ENCODE measurements at regions not wholly inside any gene's neighbourhood (a gene's known extent, or its start where the extent isn't known, plus 50 kb on each side); places are given as distances from the start of the nearest gene placed in this dataset.

DNA sequence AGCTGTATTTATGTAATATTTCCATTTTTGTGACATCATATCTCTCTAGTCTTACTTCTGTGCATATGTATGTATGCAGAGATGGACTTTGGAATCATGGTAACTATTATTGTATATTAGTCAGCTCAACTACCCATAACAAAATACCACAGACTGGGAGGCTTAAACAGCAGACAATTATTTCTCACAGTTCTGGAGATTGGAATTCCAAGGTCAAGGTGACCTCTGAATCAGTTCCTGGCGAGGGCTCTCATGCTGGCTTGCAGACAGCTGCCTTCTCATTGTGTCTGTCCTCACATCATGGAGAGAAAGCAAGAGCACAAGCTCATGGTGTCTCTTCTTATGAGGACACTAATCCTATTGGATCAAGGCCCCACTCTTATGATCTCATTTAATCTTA, 79.1 kb downstream of the RAMP3 start:
- TF ChIP-seq EGR1 (IDR thresholded peaks at IDR 0.05; ENCODE audit: low read depth), result no peak
- TF ChIP-seq CBX3 (IDR thresholded peaks at IDR 0.05; ENCODE audit: low read depth), result no peak
- no peak for TF ChIP-seq EZH2phosphoT487 (IDR thresholded peaks at IDR 0.05; ENCODE audit: borderline replicate concordance)
- TF ChIP-seq, protein P1, sequence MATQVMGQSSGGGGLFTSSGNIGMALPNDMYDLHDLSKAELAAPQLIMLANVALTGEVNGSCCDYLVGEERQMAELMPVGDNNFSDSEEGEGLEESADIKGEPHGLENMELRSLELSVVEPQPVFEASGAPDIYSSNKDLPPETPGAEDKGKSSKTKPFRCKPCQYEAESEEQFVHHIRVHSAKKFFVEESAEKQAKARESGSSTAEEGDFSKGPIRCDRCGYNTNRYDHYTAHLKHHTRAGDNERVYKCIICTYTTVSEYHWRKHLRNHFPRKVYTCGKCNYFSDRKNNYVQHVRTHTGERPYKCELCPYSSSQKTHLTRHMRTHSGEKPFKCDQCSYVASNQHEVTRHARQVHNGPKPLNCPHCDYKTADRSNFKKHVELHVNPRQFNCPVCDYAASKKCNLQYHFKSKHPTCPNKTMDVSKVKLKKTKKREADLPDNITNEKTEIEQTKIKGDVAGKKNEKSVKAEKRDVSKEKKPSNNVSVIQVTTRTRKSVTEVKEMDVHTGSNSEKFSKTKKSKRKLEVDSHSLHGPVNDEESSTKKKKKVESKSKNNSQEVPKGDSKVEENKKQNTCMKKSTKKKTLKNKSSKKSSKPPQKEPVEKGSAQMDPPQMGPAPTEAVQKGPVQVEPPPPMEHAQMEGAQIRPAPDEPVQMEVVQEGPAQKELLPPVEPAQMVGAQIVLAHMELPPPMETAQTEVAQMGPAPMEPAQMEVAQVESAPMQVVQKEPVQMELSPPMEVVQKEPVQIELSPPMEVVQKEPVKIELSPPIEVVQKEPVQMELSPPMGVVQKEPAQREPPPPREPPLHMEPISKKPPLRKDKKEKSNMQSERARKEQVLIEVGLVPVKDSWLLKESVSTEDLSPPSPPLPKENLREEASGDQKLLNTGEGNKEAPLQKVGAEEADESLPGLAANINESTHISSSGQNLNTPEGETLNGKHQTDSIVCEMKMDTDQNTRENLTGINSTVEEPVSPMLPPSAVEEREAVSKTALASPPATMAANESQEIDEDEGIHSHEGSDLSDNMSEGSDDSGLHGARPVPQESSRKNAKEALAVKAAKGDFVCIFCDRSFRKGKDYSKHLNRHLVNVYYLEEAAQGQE (IDR thresholded peaks at IDR 0.05; ENCODE audit: low read depth), result no peak
- TF ChIP-seq POLR2AphosphoS5 (IDR thresholded peaks at IDR 0.05; ENCODE audit: low read depth, low read length), result no peak
- TF ChIP-seq, protein P2, sequence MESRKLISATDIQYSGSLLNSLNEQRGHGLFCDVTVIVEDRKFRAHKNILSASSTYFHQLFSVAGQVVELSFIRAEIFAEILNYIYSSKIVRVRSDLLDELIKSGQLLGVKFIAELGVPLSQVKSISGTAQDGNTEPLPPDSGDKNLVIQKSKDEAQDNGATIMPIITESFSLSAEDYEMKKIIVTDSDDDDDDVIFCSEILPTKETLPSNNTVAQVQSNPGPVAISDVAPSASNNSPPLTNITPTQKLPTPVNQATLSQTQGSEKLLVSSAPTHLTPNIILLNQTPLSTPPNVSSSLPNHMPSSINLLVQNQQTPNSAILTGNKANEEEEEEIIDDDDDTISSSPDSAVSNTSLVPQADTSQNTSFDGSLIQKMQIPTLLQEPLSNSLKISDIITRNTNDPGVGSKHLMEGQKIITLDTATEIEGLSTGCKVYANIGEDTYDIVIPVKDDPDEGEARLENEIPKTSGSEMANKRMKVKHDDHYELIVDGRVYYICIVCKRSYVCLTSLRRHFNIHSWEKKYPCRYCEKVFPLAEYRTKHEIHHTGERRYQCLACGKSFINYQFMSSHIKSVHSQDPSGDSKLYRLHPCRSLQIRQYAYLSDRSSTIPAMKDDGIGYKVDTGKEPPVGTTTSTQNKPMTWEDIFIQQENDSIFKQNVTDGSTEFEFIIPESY (IDR thresholded peaks at IDR 0.05; ENCODE audit: extremely low read depth, insufficient replicate concordance, low read length), result no peak
- TF ChIP-seq JUND (IDR thresholded peaks at IDR 0.05), result no peak
- TF ChIP-seq, protein P3, sequence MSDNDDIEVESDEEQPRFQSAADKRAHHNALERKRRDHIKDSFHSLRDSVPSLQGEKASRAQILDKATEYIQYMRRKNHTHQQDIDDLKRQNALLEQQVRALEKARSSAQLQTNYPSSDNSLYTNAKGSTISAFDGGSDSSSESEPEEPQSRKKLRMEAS (IDR thresholded peaks at IDR 0.05), result no peak
- TF ChIP-seq YY1 (IDR thresholded peaks at IDR 0.05; ENCODE audit: extremely low read depth, insufficient replicate concordance, low read depth, low read length), result no peak
- no peak for TF ChIP-seq CEBPB (IDR thresholded peaks at IDR 0.05; ENCODE audit: low read depth)
- no peak for TF ChIP-seq SRF (IDR thresholded peaks at IDR 0.05; ENCODE audit: low read depth)
- no peak for TF ChIP-seq ELF1 (IDR thresholded peaks at IDR 0.05; ENCODE audit: borderline replicate concordance, low read depth)
- TF ChIP-seq POLR2A (IDR thresholded peaks at IDR 0.05; ENCODE audit: borderline replicate concordance, extremely low read depth, insufficient read depth, insufficient read length), result no peak
- no peak for TF ChIP-seq ZFX (IDR thresholded peaks at IDR 0.05)
- TF ChIP-seq EZH2 (IDR thresholded peaks at IDR 0.05), result no peak
- Histone ChIP-seq H3K4me1 (ENCODE audit: control insufficient read depth in 1 of 2, insufficient read depth in 2 of 2, low read length in 2 of 2) (peaks cover 2 to 13% of the 10 kb centered on the region in 2 experiments; a peak in 2 of 4 replicates), H2AFZ (ENCODE audit: low read depth, low read length, poor library complexity, severe bottlenecking) (no peak overlapping the region), H3K4me2 (ENCODE audit: low read length) (no peak overlapping the region), H3K9ac (ENCODE audit: low read length) (no peak overlapping the region), H3K9me3 (ENCODE audit: control insufficient read depth in 1 of 2, insufficient read depth in 1 of 2, low read depth in 1 of 2, low read length in 2 of 2) (no peaks in the 10 kb centered on the region), H3K79me2 (ENCODE audit: insufficient read depth, low read length) (no peaks in the 10 kb centered on the region), H3K27ac (ENCODE audit: low read depth, low read length) (no peak overlapping the region), H3K9me2 (ENCODE audit: insufficient read depth) (no peaks in the 10 kb centered on the region), H3K27me3 (ENCODE audit: insufficient read depth, low read length) (peaks cover 34% of the 10 kb centered on the region), H4K20me1 (ENCODE audit: insufficient read depth) (no peaks in the 10 kb centered on the region), H3K4me3 (replicated peaks in 1 of 2; ENCODE audit: low read depth in 1 of 2, low read length in 2 of 2) (no peak overlapping the region), H3K36me3 (ENCODE audit: control insufficient read depth in 1 of 2, insufficient read depth in 2 of 2, low read length in 2 of 2) (no peaks in the 10 kb centered on the region)
- BruUV-seq (replicated peaks), result no TSS peak
- POLR2A ChIA-PET, result no interaction called here
- ATAC-seq (no peak), DNase-seq (ENCODE audit: low read depth, low spot score) (no peak)
- RAD21 ChIA-PET (ENCODE audit: low non-redundant PET in 1 of 2, low total read pairs in 2 of 2, uncharacterized antibody in 2 of 2, unreplicated experiment in 2 of 2), result no interaction called here
- CTCF ChIA-PET, result no interaction called here
- intact Hi-C loops (cut with micrococcal nuclease), result no loop called here

Data from HCT116 (cell line).